ENCODE measurements at regions not wholly inside any gene's neighbourhood (a gene's known extent, or its start where the extent isn't known, plus 50 kb on each side); places are given as distances from the start of the nearest gene placed in this dataset.
"Not testable (repeated sequence)": the region's sequence is repeated elsewhere in the genome, so short reads cannot be mapped to it uniquely, and the experiment has no call there.

DNA sequence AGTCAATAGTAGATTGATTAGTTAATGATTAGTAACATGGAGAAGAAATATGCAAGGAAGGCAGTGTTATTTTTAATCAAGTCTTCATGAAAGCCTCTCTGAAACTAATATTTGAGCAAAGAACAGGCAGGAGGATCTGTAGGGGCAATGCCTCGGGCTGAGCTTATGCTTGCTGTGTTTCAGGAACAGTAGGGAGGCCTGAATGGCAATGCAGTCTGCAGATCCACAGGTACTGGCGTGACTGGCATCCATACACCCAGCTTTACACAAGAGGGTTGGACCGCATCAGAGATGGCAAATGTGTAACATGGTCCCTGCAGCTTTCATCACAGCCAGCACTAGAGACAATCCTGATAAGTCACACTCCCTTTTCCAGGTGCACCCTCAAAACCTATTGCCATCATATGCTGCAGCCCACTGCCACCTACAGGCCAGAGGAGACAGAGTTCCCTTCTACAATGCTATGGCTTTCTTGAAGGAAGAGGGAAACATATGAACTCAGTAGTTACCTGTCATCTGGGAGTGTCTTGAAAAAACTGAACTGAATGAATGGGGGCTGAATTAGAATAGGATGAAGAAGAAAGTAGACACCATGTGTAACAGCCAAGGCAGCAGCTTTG lies 582.4 kb upstream of the RAB6C start:
- H3K4me3 ChIP-seq (replicated peaks; ENCODE audit: low read depth, low read length) = no peak overlapping the region
- no peak for DNase-seq (ENCODE audit: extremely low read depth, low read depth)
- TF ChIP-seq, protein P1, sequence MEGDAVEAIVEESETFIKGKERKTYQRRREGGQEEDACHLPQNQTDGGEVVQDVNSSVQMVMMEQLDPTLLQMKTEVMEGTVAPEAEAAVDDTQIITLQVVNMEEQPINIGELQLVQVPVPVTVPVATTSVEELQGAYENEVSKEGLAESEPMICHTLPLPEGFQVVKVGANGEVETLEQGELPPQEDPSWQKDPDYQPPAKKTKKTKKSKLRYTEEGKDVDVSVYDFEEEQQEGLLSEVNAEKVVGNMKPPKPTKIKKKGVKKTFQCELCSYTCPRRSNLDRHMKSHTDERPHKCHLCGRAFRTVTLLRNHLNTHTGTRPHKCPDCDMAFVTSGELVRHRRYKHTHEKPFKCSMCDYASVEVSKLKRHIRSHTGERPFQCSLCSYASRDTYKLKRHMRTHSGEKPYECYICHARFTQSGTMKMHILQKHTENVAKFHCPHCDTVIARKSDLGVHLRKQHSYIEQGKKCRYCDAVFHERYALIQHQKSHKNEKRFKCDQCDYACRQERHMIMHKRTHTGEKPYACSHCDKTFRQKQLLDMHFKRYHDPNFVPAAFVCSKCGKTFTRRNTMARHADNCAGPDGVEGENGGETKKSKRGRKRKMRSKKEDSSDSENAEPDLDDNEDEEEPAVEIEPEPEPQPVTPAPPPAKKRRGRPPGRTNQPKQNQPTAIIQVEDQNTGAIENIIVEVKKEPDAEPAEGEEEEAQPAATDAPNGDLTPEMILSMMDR (IDR thresholded peaks at IDR 0.05; ENCODE audit: low read depth, low read length, missing control alignments) = peak; percentile 34

DNA sequence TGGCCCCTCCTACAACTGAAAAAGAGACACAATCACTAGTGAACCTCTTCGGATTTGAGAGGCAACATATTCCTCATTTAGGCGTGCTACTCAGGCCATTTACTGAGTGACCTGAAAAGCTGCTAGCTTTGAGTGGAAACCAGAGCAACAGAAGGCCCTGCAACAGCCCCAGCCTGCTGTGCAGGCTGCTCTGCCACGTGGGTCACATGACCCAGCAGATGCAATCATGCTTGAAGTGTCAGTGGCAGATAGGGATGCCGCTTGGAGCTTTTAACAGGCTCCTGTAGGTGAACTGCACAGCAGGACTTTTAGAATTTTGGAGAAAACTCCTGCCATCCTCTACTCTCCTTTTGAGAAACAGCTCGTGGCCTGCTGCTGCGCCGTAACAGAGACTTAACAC lies 578.6 kb upstream of the RAB6C start:
- DNase-seq (ENCODE audit: extremely low read depth, low read depth) = no peak
- no peak overlapping the region for H3K4me3 ChIP-seq (replicated peaks; ENCODE audit: low read depth, low read length)
- TF ChIP-seq, protein P1 (IDR thresholded peaks at IDR 0.05; ENCODE audit: low read depth, low read length, missing control alignments) = no peak

DNA sequence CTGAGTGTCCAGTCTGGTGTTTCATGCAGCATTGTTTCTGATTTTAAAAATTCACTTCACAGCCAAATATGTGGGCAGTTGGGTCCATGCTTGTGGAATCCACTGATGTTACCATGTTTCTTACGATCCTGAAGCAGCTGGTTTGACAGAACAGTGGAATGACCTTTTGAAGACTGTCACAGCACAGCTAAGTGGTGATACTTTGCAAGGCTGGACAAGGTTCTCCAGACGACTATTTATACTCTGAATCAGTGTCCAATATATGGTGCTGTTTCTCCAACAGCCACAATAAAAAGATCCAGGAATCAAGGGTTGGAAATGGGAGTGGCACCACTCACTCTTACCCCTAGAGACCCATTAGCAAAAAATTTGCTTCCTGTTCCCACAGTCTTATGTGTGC lies 577.4 kb upstream of the RAB6C start:
- TF ChIP-seq, protein P1 (IDR thresholded peaks at IDR 0.05; ENCODE audit: low read depth, low read length, missing control alignments) = no peak

DNA sequence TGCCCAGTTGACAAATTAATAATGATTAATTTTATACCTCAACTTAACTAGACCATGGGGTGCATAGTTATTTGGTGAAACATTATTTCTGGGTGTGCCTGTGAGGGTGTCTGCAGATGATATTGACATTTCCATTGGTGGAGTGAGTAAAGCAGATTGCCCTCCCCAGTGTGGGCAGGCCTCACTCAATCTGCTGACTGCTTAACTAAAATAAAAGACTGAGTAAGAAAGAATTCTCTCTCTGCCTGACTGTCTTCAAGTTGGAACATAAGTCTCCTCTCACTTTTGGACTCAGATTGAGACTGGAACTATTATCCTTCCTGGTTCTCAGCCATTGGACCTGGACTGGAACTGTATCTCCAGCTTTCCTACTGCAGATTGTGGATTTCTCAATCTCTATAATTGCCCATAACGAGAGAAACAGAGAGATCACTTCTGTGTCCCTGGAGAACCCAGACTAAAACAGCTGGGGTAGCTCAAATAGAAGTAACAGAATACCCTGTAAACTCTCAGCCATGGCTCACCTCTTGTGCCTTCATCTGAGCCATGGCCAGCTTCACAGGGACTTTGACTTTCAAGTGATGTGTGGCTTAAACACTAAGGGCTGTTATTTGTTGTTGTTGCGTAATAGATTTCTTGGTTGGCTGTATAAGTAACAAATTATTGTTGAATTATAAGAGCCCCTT lies 575.3 kb upstream of the RAB6C start:
- H3K4me3 ChIP-seq (replicated peaks; ENCODE audit: low read depth, low read length) = no peak overlapping the region
- no peak for DNase-seq (ENCODE audit: extremely low read depth, low read depth)
- TF ChIP-seq, protein P1 (IDR thresholded peaks at IDR 0.05; ENCODE audit: low read depth, low read length, missing control alignments) = no peak

More for the DNA sequence above, 577.4 kb upstream of the RAB6C start:
- no peak for DNase-seq (ENCODE audit: extremely low read depth, low read depth)
- no peak overlapping the region for H3K4me3 ChIP-seq (replicated peaks; ENCODE audit: low read depth, low read length)

DNA sequence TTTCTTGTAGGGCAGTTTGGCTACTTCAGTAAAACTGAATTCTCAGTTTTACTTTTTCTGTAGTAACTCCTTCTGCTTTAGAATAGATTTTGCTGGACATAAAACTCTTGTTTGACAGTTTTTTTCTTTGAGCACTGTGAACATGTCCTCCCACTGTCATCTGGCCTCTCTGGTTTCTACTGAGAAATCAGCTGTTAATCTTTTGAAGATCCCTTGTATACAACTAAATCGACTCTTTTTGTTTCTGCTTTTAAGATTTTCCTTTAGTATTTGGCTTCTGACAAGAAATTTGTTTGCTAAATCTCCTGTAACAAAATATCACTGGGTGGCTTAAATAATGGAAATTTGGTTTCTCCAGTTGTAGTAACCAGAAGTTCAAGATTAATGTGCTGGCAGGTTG lies 570.9 kb upstream of the RAB6C start:
- DNase-seq (ENCODE audit: extremely low read depth, low read depth) = no peak
- no peak overlapping the region for H3K4me3 ChIP-seq (replicated peaks; ENCODE audit: low read depth, low read length)
- TF ChIP-seq, protein P1 (IDR thresholded peaks at IDR 0.05; ENCODE audit: low read depth, low read length, missing control alignments) = no peak

DNA sequence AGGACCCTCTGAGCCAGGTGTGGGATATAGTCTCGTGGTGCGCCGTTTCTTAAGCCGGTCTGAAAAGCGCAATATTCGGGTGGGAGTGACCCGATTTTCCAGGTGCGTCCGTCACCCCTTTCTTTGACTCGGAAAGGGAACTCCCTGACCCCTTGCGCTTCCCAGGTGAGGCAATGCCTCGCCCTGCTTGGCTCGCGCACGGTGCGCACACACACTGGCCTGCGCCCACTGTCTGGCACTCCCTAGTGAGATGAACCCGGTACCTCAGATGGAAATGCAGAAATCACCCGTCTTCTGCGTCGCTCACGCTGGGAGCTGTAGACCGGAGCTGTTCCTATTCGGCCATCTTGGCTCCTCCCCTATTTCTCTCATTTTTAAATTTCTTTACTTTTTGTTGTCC lies 562.4 kb upstream of the RAB6C start:
- DNase-seq (ENCODE audit: extremely low read depth, low read depth); H3K4me3 ChIP-seq (replicated peaks; ENCODE audit: low read depth, low read length): not testable (repeated sequence)

DNA sequence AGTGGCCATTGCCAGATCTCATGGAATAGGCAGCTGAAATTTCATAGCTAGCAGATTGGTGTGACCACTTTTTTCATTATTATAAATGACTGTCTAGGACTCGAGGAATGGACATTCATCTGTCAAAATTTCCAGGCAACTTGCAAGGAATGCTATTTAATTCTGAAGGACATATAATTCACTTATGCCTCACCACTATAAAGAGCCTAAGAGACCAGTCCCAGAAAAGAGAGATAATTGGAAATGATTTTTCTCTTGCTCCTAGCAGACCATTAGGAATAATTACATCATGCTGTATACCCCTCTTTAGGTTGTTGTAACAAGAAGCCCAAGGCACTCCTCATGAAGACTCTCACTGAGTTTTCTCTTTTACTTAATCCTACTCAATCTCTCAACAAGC lies 557.4 kb upstream of the RAB6C start:
- DNase-seq (ENCODE audit: extremely low read depth, low read depth) = no peak
- no peak overlapping the region for H3K4me3 ChIP-seq (replicated peaks; ENCODE audit: low read depth, low read length)
- TF ChIP-seq, protein P1 (IDR thresholded peaks at IDR 0.05; ENCODE audit: low read depth, low read length, missing control alignments) = no peak
